Body of pancreas (tissue), 4 donors: ENCODE measurements at regions not wholly inside any gene's neighbourhood (a gene's known extent, or its start where the extent isn't known, plus 50 kb on each side); places are given as distances from the start of the nearest gene placed in this dataset.
"Not testable (repeated sequence)": the region's sequence is repeated elsewhere in the genome, so short reads cannot be mapped to it uniquely, and the experiment has no call there.

Experiments used
- ATAC-seq: fragments of 150-250 bp; one replicate; pipeline ENCODE4 v1.9.1; 2016
- DNase-seq, 4 donors: peaks; one replicate each; pipeline ENCODE4 v3.0.0-alpha.2; 2019
- H3K27ac ChIP-seq, 4 donors: fragments of 200-600 bp; sonication (generic); 1 replicate in 3 of 4; 2 replicates in 1 of 4; pipeline versions ENCODE4 v1.5.1 to v1.6.1; 2016 to 2019; ENCODE audit warnings: mild to moderate bottlenecking in 1 of 4, mixed read lengths in 1 of 4, moderate library complexity in 1 of 4
- H3K27me3 ChIP-seq, 2 donors: fragments of 200-600 bp; sonication (generic); one replicate each; pipeline ENCODE4 v1.6.0; 2016; ENCODE audit warnings: mild to moderate bottlenecking in 1 of 2
- H3K36me3 ChIP-seq, 2 donors: fragments of 200-600 bp; sonication (generic); replicated peaks in 1 of 2; 2 replicates each; pipeline ENCODE4 v1.5.1; 2016; ENCODE audit warnings: low read depth in 2 of 2; ENCODE audit not compliant: insufficient read depth in 1 of 2
- H3K4me1 ChIP-seq: fragments of 200-600 bp; sonication (generic); one replicate; pipeline ENCODE4 v1.6.0; 2016
- H3K4me3 ChIP-seq, 2 donors: fragments of 200-600 bp; sonication (generic); 1 replicate in 1 of 2; 2 replicates in 1 of 2; pipeline ENCODE4 v1.5.1; 2016 to 2019
- H3K9me3 ChIP-seq, 3 donors: fragments of 200-600 bp; sonication (generic); 1 replicate in 2 of 3; 2 replicates in 1 of 3; pipeline ENCODE4 v1.5.1; 2016
- POLR2A ChIP-seq, 3 donors: fragments of 450-650 bp; IDR thresholded peaks; one replicate each; pipeline ENCODE4 v1.6.1; 2016; ENCODE audit warnings: antibody characterized with exemption in 3 of 3, mild to moderate bottlenecking in 2 of 3
- WGBS, 2 donors: methylation state at CpG; one replicate each; pipeline ENCODE4 v1.1.5; 2017; 5-methylcytosine and 5-hydroxymethylcytosine counted together
- intact Hi-C: fragments of 100-400 bp; cut with DNase I; formaldehyde crosslinking; loops from one replicate; pipeline ENCODE4 v1.15.1; 2023
- TF ChIP-seq, protein P1 (sequence below), 7 experiments: fragments of 450-650 bp in 4 of 7; fragments of 200-600 bp in 3 of 7; sonication (generic) in 3 of 7; IDR thresholded peaks; one replicate each; pipeline ENCODE4 v1.5.1; 2016 to 2019; ENCODE audit warnings: antibody characterized with exemption in 7 of 7

DNA sequence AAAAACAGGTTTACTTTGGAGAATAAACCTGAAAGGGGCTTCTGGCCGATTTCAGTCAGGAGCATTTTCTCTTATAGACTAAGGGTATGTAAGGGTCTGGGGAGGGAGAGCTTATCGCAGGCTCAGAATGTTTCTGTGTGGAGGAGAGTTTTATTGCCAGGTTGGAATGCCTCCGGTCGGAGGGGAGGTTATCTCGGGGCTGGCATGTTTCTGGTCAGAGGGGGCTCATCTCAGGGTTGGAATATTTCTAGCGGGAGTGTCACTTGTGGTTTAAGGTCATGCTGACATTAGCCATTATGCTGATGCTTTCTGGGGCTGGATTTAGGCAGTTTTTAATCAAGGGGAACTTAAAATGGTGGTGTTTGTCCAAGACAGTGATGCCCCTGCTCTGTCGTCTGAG lies 333.6 kb downstream of the METTL4 start:
- DNase-seq: no peak
- no peaks in the 10 kb centered on the region for H3K9me3 ChIP-seq
- no peaks in the 10 kb centered on the region for H3K4me1 ChIP-seq
- intact Hi-C loops: no loop called here
- ATAC-seq: no peak
- H3K27me3 ChIP-seq: no peaks in the 10 kb centered on the region
- 29 to 36% methylated on average over 7 of the region's 7 CpGs for WGBS, 2 donors
- H3K27ac ChIP-seq: no peak overlapping the region
- H3K36me3 ChIP-seq: no peaks in the 10 kb centered on the region
- TF ChIP-seq, protein P1, sequence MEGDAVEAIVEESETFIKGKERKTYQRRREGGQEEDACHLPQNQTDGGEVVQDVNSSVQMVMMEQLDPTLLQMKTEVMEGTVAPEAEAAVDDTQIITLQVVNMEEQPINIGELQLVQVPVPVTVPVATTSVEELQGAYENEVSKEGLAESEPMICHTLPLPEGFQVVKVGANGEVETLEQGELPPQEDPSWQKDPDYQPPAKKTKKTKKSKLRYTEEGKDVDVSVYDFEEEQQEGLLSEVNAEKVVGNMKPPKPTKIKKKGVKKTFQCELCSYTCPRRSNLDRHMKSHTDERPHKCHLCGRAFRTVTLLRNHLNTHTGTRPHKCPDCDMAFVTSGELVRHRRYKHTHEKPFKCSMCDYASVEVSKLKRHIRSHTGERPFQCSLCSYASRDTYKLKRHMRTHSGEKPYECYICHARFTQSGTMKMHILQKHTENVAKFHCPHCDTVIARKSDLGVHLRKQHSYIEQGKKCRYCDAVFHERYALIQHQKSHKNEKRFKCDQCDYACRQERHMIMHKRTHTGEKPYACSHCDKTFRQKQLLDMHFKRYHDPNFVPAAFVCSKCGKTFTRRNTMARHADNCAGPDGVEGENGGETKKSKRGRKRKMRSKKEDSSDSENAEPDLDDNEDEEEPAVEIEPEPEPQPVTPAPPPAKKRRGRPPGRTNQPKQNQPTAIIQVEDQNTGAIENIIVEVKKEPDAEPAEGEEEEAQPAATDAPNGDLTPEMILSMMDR (IDR thresholded peaks at IDR 0.05): no peak
- TF ChIP-seq POLR2A (IDR thresholded peaks at IDR 0.05): no peak
- H3K4me3 ChIP-seq: no peak overlapping the region

DNA sequence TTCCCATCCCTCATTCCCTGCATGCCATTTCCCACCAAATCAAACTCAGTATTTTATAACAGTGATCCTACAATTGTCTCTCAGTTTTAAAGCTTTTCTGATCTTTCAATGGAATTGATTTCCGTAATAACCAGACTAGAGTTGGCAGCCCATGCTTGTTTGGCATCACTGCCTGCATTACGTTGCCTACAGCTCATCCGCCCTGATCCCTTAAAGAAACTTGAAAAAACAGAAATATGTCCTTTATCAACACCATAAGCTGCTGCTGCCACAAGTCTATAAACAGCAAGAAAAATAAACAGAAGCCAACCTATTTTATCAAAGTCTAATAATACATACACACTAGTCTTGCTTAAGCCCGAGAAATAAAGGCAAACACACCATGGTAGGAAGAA lies 331.0 kb downstream of the METTL4 start:
- 40 to 52% methylated on average over 4 of the region's 4 CpGs for WGBS, 2 donors

DNA sequence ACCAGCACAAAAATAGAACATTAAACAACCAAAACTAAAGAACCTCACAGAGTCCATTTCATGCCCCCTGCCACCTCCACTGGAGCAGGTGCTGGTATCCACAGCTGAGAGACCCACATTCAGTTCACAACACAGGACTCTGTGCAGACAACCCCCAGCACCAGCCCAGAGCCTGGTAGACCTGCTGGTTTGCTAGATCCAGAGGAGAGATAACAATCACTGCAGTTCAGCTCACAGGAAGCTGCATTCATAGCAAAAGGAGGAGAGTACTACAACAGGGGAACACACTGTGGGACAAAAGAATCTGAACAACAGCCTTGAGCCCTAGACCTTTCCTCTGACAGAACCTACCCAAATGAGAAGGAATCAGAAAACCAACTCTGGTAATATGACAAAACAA lies 326.7 kb downstream of the METTL4 start:
- no peak overlapping the region for H3K27ac ChIP-seq
- no peaks in the 10 kb centered on the region for H3K9me3 ChIP-seq
- no peak for TF ChIP-seq POLR2A (IDR thresholded peaks at IDR 0.05)
- TF ChIP-seq, protein P1 (IDR thresholded peaks at IDR 0.05): no peak
- DNase-seq: no peak
- no peak overlapping the region for H3K4me3 ChIP-seq
- H3K36me3 ChIP-seq: no peaks in the 10 kb centered on the region
- intact Hi-C loops: no loop called here
- no peaks in the 10 kb centered on the region for H3K27me3 ChIP-seq
- H3K4me1 ChIP-seq: no peaks in the 10 kb centered on the region
- no peak for ATAC-seq

More for the DNA sequence above, 331.0 kb downstream of the METTL4 start:
- intact Hi-C loops: no loop called here
- H3K27me3 ChIP-seq: no peaks in the 10 kb centered on the region
- H3K4me1 ChIP-seq: no peaks in the 10 kb centered on the region
- H3K4me3 ChIP-seq: no peak overlapping the region
- H3K36me3 ChIP-seq: no peaks in the 10 kb centered on the region
- ATAC-seq (no peak), DNase-seq (no peak)
- TF ChIP-seq, protein P1 (IDR thresholded peaks at IDR 0.05): no peak
- TF ChIP-seq POLR2A (IDR thresholded peaks at IDR 0.05): no peak
- no peaks in the 10 kb centered on the region for H3K9me3 ChIP-seq
- no peak overlapping the region for H3K27ac ChIP-seq

DNA sequence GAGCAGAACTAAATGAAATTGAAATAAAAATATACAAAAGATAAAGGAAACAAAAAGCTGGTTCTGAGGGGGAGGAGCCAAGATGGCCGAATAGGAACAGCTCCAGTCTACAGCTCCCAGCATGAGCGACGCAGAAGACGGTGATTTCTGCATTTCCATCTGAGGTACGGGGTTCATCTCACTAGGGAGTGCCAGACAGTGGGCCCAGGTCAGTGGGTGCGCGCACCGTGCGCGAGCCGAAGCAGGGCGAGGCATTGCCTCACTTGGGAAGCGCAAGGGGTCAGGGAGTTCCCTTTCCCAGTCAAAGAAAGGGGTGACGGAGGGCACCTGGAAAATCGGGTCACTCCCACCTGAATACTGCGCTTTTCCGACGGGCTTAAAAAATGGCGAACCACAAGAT lies 324.2 kb downstream of the METTL4 start:
- intact Hi-C loops, DNase-seq, H3K27me3 ChIP-seq, H3K27ac ChIP-seq, H3K9me3 ChIP-seq, H3K4me1 ChIP-seq, H3K4me3 ChIP-seq, ATAC-seq, H3K36me3 ChIP-seq: not testable (repeated sequence)
- WGBS, 2 donors: 88 to 93% methylated on average over 6 to 19 of the region's 19 CpGs

DNA sequence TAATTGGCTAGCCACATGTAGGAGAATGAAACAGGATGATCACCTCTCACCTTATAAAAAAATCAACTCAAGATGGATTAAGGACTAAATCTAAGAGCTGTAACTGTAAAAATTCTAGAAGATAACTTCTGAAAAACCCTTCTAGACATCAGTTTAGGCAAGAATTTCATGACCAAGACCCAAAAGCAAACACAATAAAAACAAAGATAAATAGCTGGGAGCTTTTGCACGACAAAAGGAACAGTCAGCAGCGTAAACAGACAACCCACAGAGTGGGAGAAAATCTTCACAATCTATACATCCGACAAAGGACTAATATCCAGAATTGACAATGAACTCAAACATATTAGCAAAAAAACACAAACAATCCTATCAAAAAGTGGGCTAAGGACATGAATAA lies 316.3 kb downstream of the METTL4 start:
- no peak overlapping the region for H3K4me3 ChIP-seq
- intact Hi-C loops: no loop called here
- no peaks in the 10 kb centered on the region for H3K27me3 ChIP-seq
- no peak for DNase-seq
- H3K4me1 ChIP-seq: no peaks in the 10 kb centered on the region
- no peaks in the 10 kb centered on the region for H3K36me3 ChIP-seq
- TF ChIP-seq, protein P1 (IDR thresholded peaks at IDR 0.05): no peak
- TF ChIP-seq POLR2A (IDR thresholded peaks at IDR 0.05): no peak
- no peak overlapping the region for H3K27ac ChIP-seq
- ATAC-seq: no peak
- H3K9me3 ChIP-seq: no peaks in the 10 kb centered on the region
- WGBS, 2 donors: 69 to 74% methylated on average over 3 of the region's 3 CpGs
